GM12878 (cell line): ENCODE measurements at regions not wholly inside any gene's neighbourhood (a gene's known extent, or its start where the extent isn't known, plus 50 kb on each side); places are given as distances from the start of the nearest gene placed in this dataset.
A peak's percentile ranks its signal among the peaks of the same experiment; 100 is the strongest.
"Not testable (repeated sequence)": the region's sequence is repeated elsewhere in the genome, so short reads cannot be mapped to it uniquely, and the experiment has no call there.

Source experiments
- ATAC-seq: fragments of 200-7000 bp; cut with Tn5 transposase; 3 replicates; pipeline ENCODE4 v1.9.1; 2020; ENCODE audit warnings: mild to moderate bottlenecking, moderate library complexity
- BruUV-seq: library from RNA; stranded (reverse); fragments of 400-500 nt; replicated peaks from 2 replicates; lab custom pipeline; 2021; lab: Mats Ljungman, UMichigan
- CTCF ChIA-PET: fragments of 300-600 bp; sonication (Branson Sonifier 250); formaldehyde crosslinking; extraction: SDS; loops from one replicate; lab custom pipeline; 2021; ENCODE audit warnings: inconsistent platforms; lab: Yijun Ruan, JAX
- POLR2A ChIA-PET: fragments of 350-600 bp; formaldehyde crosslinking; extraction: SDS; loops from one replicate; lab custom pipeline; 2021; ENCODE audit warnings: inconsistent platforms; lab: Charles Lee
- RAD21 ChIA-PET: fragments of 300-600 bp; sonication (Branson Sonifier 250); formaldehyde crosslinking; loops from one replicate; lab custom pipeline; 2023; ENCODE audit warnings: antibody characterized with exemption; ENCODE audit not compliant: unreplicated experiment; lab: Charles Lee
- SMC1A ChIA-PET: fragments of 300-600 bp; sonication (Branson Sonifier 250); formaldehyde crosslinking; loops from one replicate; lab custom pipeline; 2023; ENCODE audit not compliant: unreplicated experiment, uncharacterized antibody; lab: Charles Lee
- DNase-seq: peaks from one replicate; pipeline ENCODE4 v3.0.0-alpha.2; 2011; ENCODE audit warnings: low read depth, low spot score
- FAIRE-seq: peaks from 3 replicates; lab custom pipeline; 2011; peaks lifted over from hg19 to GRCh38; lab: Jason Lieb, UNC
- H2AFZ ChIP-seq: 2 replicates; pipeline ENCODE4 v1.6.0; 2011; ENCODE audit warnings: low read depth, low read length, control low read depth; ENCODE audit not compliant: control insufficient read depth
- H3K27ac ChIP-seq: 2 replicates; pipeline ENCODE4 v1.5.1; 2011; ENCODE audit warnings: control low read depth; ENCODE audit not compliant: control insufficient read depth, insufficient read depth
- H3K27me3 ChIP-seq, 2 experiments: replicated peaks in 1 of 2; 2 replicates each; pipeline versions ENCODE4 v1.6.0 to v1.6.1; 2011; ENCODE audit warnings: low read length in 1 of 2; ENCODE audit not compliant: control insufficient read depth in 2 of 2, insufficient read depth in 2 of 2
- H3K36me3 ChIP-seq, 2 experiments: 2 replicates each; pipeline ENCODE4 v1.5.1; 2011; ENCODE audit warnings: low read length in 1 of 2; ENCODE audit not compliant: control insufficient read depth in 2 of 2, insufficient read depth in 2 of 2
- H3K4me1 ChIP-seq: 2 replicates; pipeline ENCODE4 v1.6.1; 2011; ENCODE audit warnings: mild to moderate bottlenecking, low read length, moderate library complexity, mixed read lengths; ENCODE audit not compliant: control insufficient read depth, insufficient read depth
- H3K4me2 ChIP-seq: 2 replicates; pipeline ENCODE4 v1.6.0; 2011; ENCODE audit warnings: control low read depth; ENCODE audit not compliant: control insufficient read depth, insufficient read depth
- H3K4me3 ChIP-seq: fragments of 200-600 bp; sonication (generic); 2 replicates; pipeline ENCODE4 v1.5.1; 2016
- H3K79me2 ChIP-seq: 2 replicates; pipeline ENCODE4 v1.6.0; 2011; ENCODE audit warnings: low read length; ENCODE audit not compliant: control insufficient read depth, insufficient read depth
- H3K9ac ChIP-seq: 2 replicates; pipeline ENCODE4 v1.8.0; 2011; ENCODE audit warnings: low read length, control low read depth, mixed read lengths; ENCODE audit not compliant: control insufficient read depth, insufficient read depth
- H3K9me3 ChIP-seq: replicated peaks from 3 replicates; pipeline ENCODE4 v1.5.1; 2011; ENCODE audit warnings: mild to moderate bottlenecking, low read length; ENCODE audit not compliant: control insufficient read depth, insufficient read depth
- H4K20me1 ChIP-seq: 2 replicates; pipeline ENCODE4 v1.6.0; 2011; ENCODE audit not compliant: control insufficient read depth, insufficient read depth
- BACH1 ChIP-seq: fragments of 450-650 bp; IDR thresholded peaks from 2 replicates; pipeline ENCODE4 v1.6.1; 2017; ENCODE audit warnings: mild to moderate bottlenecking, borderline replicate concordance
- CBFB ChIP-seq: IDR thresholded peaks from 2 replicates; pipeline ENCODE4 v1.6.1; 2016; ENCODE audit warnings: antibody characterized with exemption, low read depth
- E4F1 ChIP-seq: fragments of 450-650 bp; IDR thresholded peaks from 2 replicates; pipeline ENCODE4 v1.6.1; 2018; ENCODE audit warnings: borderline replicate concordance, mild to moderate bottlenecking; ENCODE audit not compliant: partially characterized antibody
- IKZF1 ChIP-seq: fragments of 450-650 bp; conservative IDR thresholded peaks from 2 replicates; pipeline ENCODE4 v1.6.1; 2017; ENCODE audit warnings: antibody characterized with exemption, mild to moderate bottlenecking
- IKZF2 ChIP-seq, 2 experiments: fragments of 450-650 bp; IDR thresholded peaks; 2 replicates each; pipeline ENCODE4 v1.6.1; 2017; ENCODE audit warnings: mild to moderate bottlenecking in 2 of 2, moderate library complexity in 2 of 2
- KLF5 ChIP-seq: fragments of 450-650 bp; IDR thresholded peaks from 2 replicates; pipeline ENCODE4 v1.6.1; 2014; ENCODE audit warnings: mild to moderate bottlenecking; ENCODE audit not compliant: partially characterized antibody
- LARP7 ChIP-seq: fragments of 450-650 bp; IDR thresholded peaks from 2 replicates; pipeline ENCODE4 v1.6.1; 2017; ENCODE audit warnings: mild to moderate bottlenecking
- MXI1 ChIP-seq: fragments of 150-350 bp; IDR thresholded peaks from 2 replicates; pipeline ENCODE4 v1.6.1; 2011; ENCODE audit warnings: low read depth, mild to moderate bottlenecking, inconsistent platforms, low read length, improper control_type of control experiment
- NBN ChIP-seq: fragments of 450-650 bp; IDR thresholded peaks from 2 replicates; pipeline ENCODE4 v1.6.1; 2016
- RBBP5 ChIP-seq: fragments of 200-600 bp; sonication (generic); conservative IDR thresholded peaks from 2 replicates; pipeline ENCODE4 v1.6.1; 2016
- WGBS: methylation state at CpG from one replicate; pipeline ENCODE4 v1.1.6; 2016; ENCODE audit warnings: low lambda C conversion rate; ENCODE audit not compliant: insufficient replicate concordance, insufficient coverage; ENCODE audit errors: missing lambda C conversion rate; 5-methylcytosine and 5-hydroxymethylcytosine counted together
- in situ Hi-C: fragments of 300-500 bp; cut with MboI; formaldehyde crosslinking; loops from 9 replicates; pipeline ENCODE4 v1.14.3; 2018; ENCODE audit warnings: mixed read lengths
- intact Hi-C: fragments of 100-400 bp; cut with micrococcal nuclease; formaldehyde crosslinking; loops from one replicate; pipeline ENCODE4 v1.14.2; 2022; ENCODE audit not compliant: unreplicated experiment

- TF ChIP-seq MXI1: no peak
- no peak for TF ChIP-seq E4F1
- TF ChIP-seq IKZF2 (IDR thresholded peaks at IDR 0.05): 0 out of 4 replicates have a peak, but pooled peaks of 1 of the 2 experiments have one; percentile 17
- no peak for TF ChIP-seq KLF5
- TF ChIP-seq CBFB: no peak
- TF ChIP-seq RBBP5: no peak
- TF ChIP-seq NBN: no peak
- TF ChIP-seq BACH1: no peak
- no peak for TF ChIP-seq IKZF1
- TF ChIP-seq LARP7: no peak
Observed at GRCh38 chr2:48233005-48233404, 81.5 kb upstream of the FOXN2 start (continued).

GRCh38 chr2:48233824-48234223, 80.7 kb upstream of the FOXN2 start:
- H3K79me2 ChIP-seq, RAD21 ChIA-PET, H4K20me1 ChIP-seq, H3K4me3 ChIP-seq, H3K4me1 ChIP-seq, FAIRE-seq, POLR2A ChIA-PET, H2AFZ ChIP-seq, BruUV-seq, ATAC-seq, in situ Hi-C loops, H3K9me3 ChIP-seq, H3K4me2 ChIP-seq, H3K27me3 ChIP-seq, H3K36me3 ChIP-seq, DNase-seq, H3K9ac ChIP-seq, H3K27ac ChIP-seq, CTCF ChIA-PET: not testable (repeated sequence)
- intact Hi-C loops: loop anchor here (2.0 kb wide), 1 partner anchor 15 kb away; no protein-coding TSS in a partner anchor
- no CpG with 5 or more reads among the region's 5 CpGs for WGBS
- SMC1A ChIA-PET: interaction anchor here (1.5 kb wide), 1 partner anchor 14 kb away, joined by 4 read pairs; no protein-coding TSS in a partner anchor
